ENCODE measurements at regions not wholly inside any gene's neighbourhood (a gene's known extent, or its start where the extent isn't known, plus 50 kb on each side); places are given as distances from the start of the nearest gene placed in this dataset.
"Not testable (repeated sequence)": the region's sequence is repeated elsewhere in the genome, so short reads cannot be mapped to it uniquely, and the experiment has no call there.

GRCh38 chr5:63083689-63084088, 505.1 kb downstream of the LRRC70 start:
- TF ChIP-seq CTCF, POLR2AphosphoS5 (IDR thresholded peaks at IDR 0.05): not testable (repeated sequence)

Measured in transverse colon (tissue), 4 donors.